Astrocyte (in vitro differentiated cells and primary cell): ENCODE measurements at regions not wholly inside any gene's neighbourhood (a gene's known extent, or its start where the extent isn't known, plus 50 kb on each side); places are given as distances from the start of the nearest gene placed in this dataset.

Source experiments
- DNase-seq: peaks from one replicate; pipeline ENCODE4 v3.0.0-alpha.2; 2010; ENCODE audit warnings: low read depth
- FAIRE-seq: peaks from 2 replicates; lab custom pipeline; 2011; peaks lifted over from hg19 to GRCh38; lab: Jason Lieb, UNC
- H2AFZ ChIP-seq: 2 replicates; pipeline ENCODE4 v1.6.0; 2012; ENCODE audit warnings: low read depth, low read length, inconsistent platforms
- H3K27ac ChIP-seq: 2 replicates; pipeline ENCODE4 v1.5.1; 2011; ENCODE audit warnings: low read depth, low read length, inconsistent platforms
- H3K27me3 ChIP-seq: 2 replicates; pipeline ENCODE4 v1.6.0; 2011; ENCODE audit warnings: low read length, inconsistent platforms; ENCODE audit not compliant: insufficient read depth
- H3K36me3 ChIP-seq: 2 replicates; pipeline ENCODE4 v1.5.1; 2011; ENCODE audit warnings: low read length, inconsistent platforms; ENCODE audit not compliant: insufficient read depth
- H3K4me1 ChIP-seq: 2 replicates; pipeline ENCODE4 v1.5.1; 2011; ENCODE audit warnings: low read length, inconsistent platforms; ENCODE audit not compliant: insufficient read depth
- H3K4me2 ChIP-seq: 2 replicates; pipeline ENCODE4 v1.6.0; 2012; ENCODE audit warnings: low read length, inconsistent platforms
- H3K4me3 ChIP-seq: 2 replicates; pipeline ENCODE4 v1.5.1; 2011; ENCODE audit warnings: low read depth, mild to moderate bottlenecking, low read length, inconsistent platforms; ENCODE audit not compliant: insufficient read depth
- H3K79me2 ChIP-seq: 2 replicates; pipeline ENCODE4 v1.6.0; 2012; ENCODE audit warnings: mild to moderate bottlenecking, low read length, inconsistent platforms; ENCODE audit not compliant: insufficient read depth
- H3K9ac ChIP-seq: 2 replicates; pipeline ENCODE4 v1.6.0; 2012; ENCODE audit warnings: mild to moderate bottlenecking, low read length, inconsistent platforms
- H3K9me3 ChIP-seq: 2 replicates; pipeline ENCODE4 v1.5.1; 2012; ENCODE audit warnings: low read depth, mild to moderate bottlenecking, low read length, inconsistent platforms; ENCODE audit not compliant: insufficient read depth
- H4K20me1 ChIP-seq: 2 replicates; pipeline ENCODE4 v1.6.0; 2012; ENCODE audit warnings: low read length, inconsistent platforms; ENCODE audit not compliant: insufficient read depth
- H3K27ac Mint-ChIP-seq: one replicate; pipeline ENCODE4 v1.8.0; 2021; ENCODE audit warnings: mild to moderate bottlenecking, mixed read lengths; ENCODE audit not compliant: unreplicated experiment
- H3K27me3 Mint-ChIP-seq: one replicate; pipeline ENCODE4 v1.8.0; 2021; ENCODE audit warnings: low read depth, mixed read lengths; ENCODE audit not compliant: unreplicated experiment
- H3K36me3 Mint-ChIP-seq: one replicate; pipeline ENCODE4 v1.8.0; 2021; ENCODE audit warnings: low read depth, mixed read lengths; ENCODE audit not compliant: unreplicated experiment
- H3K4me1 Mint-ChIP-seq: one replicate; pipeline ENCODE4 v1.8.0; 2021; ENCODE audit warnings: low read depth, mixed read lengths; ENCODE audit not compliant: unreplicated experiment
- H3K4me3 Mint-ChIP-seq: one replicate; pipeline ENCODE4 v1.8.0; 2021; ENCODE audit warnings: mild to moderate bottlenecking, moderate library complexity, mixed read lengths; ENCODE audit not compliant: unreplicated experiment
- H3K9me3 Mint-ChIP-seq: one replicate; pipeline ENCODE4 v1.8.0; 2021; ENCODE audit warnings: mild to moderate bottlenecking, mixed read lengths; ENCODE audit not compliant: unreplicated experiment
- CTCF ChIP-seq: IDR thresholded peaks from 2 replicates; pipeline ENCODE4 v1.5.1; 2011; ENCODE audit warnings: low read depth, mild to moderate bottlenecking, inconsistent platforms, low read length, moderate library complexity; ENCODE audit not compliant: insufficient read depth
- EZH2 ChIP-seq: IDR thresholded peaks from 2 replicates; pipeline ENCODE4 v1.6.1; 2012; ENCODE audit warnings: mild to moderate bottlenecking, low read length, inconsistent platforms; ENCODE audit not compliant: insufficient read depth

- H3K27ac Mint-ChIP-seq, result no peak overlapping the region
- peaks cover 2% of the 10 kb centered on the region for H3K27me3 Mint-ChIP-seq
- Histone ChIP-seq H3K4me2 (no peak overlapping the region), H3K9ac (no peak overlapping the region), H2AFZ (no peak overlapping the region), H3K4me3 (no peak overlapping the region), H3K4me1 (no peaks in the 10 kb centered on the region), H3K27ac (no peak overlapping the region), H3K36me3 (no peaks in the 10 kb centered on the region), H4K20me1 (no peaks in the 10 kb centered on the region), H3K9me3 (peaks cover 6% of the 10 kb centered on the region), H3K79me2 (no peaks in the 10 kb centered on the region), H3K27me3 (no peaks in the 10 kb centered on the region)
- no peak overlapping the region for H3K4me3 Mint-ChIP-seq
- TF ChIP-seq EZH2 (no peak), CTCF (no peak)
- peaks cover 7% of the 10 kb centered on the region for H3K4me1 Mint-ChIP-seq
- peaks cover 2% of the 10 kb centered on the region for H3K9me3 Mint-ChIP-seq
- H3K36me3 Mint-ChIP-seq, result no peaks in the 10 kb centered on the region
- FAIRE-seq, result no peak
- DNase-seq, result no peak
Observed at GRCh38 chr5:12322042-12322441, 417.8 kb upstream of the CTNND2 start.

DNA sequence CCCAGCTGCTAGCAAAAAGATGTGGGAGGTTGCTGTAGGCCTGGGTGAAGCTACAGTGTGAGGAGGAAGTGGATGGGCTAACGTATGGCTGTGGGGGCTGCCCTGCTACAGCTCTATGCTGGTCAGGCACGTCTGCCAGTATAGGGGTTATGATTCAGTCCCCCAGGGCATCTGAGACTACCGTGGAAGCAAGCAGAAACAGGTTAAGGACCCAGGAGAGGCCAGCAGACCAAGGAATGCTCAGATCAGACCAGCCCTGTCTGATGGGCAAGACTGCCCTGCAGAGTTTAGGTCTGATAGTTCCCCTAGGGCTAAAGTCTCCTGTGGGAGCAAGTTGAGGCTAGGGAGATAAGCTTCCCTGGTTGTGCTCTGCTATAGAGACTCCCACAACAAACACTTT is 416.1 kb upstream of the CTNND2 start:
- H3K36me3 ChIP-seq, result no peaks in the 10 kb centered on the region
- no peak overlapping the region for H3K4me2 ChIP-seq
- peaks cover 6% of the 10 kb centered on the region for H3K9me3 ChIP-seq
- Mint-ChIP-seq H3K36me3 (no peaks in the 10 kb centered on the region), H3K27me3 (peaks cover 2% of the 10 kb centered on the region), H3K27ac (no peak overlapping the region), H3K9me3 (peaks cover 2% of the 10 kb centered on the region), H3K4me3 (no peak overlapping the region), H3K4me1 (peaks cover 7% of the 10 kb centered on the region)
- no peaks in the 10 kb centered on the region for H4K20me1 ChIP-seq
- DNase-seq (no peak), FAIRE-seq (no peak)
- H2AFZ ChIP-seq, result no peak overlapping the region
- no peaks in the 10 kb centered on the region for H3K4me1 ChIP-seq
- no peak overlapping the region for H3K9ac ChIP-seq
- H3K4me3 ChIP-seq, result no peak overlapping the region
- H3K79me2 ChIP-seq, result no peaks in the 10 kb centered on the region
- TF ChIP-seq CTCF (no peak), EZH2 (no peak)
- H3K27me3 ChIP-seq, result no peaks in the 10 kb centered on the region
- no peak overlapping the region for H3K27ac ChIP-seq

DNA sequence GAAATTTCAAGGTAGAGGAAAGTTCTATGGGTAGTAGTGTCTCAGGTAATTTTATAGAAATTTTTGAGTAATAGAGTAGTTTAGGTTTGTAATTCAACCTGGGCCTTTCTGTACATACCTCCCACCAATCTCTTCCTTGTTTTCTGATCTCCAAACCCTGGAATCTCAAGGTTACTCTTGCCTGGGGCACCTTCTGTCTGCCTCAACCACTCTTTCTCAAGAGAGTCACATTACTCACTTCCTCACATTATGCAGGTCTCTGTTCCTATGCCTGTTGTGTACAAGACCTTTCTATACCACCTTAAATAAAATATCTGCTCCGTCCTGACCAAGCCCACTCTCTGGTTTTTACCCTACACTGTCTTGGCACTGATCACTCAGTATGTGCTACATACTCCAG is 412.6 kb upstream of the CTNND2 start:
- no peaks in the 10 kb centered on the region for H3K4me1 ChIP-seq
- no peak overlapping the region for H3K27ac Mint-ChIP-seq
- H4K20me1 ChIP-seq, result no peaks in the 10 kb centered on the region
- H3K27me3 Mint-ChIP-seq, result no peaks in the 10 kb centered on the region
- no peak overlapping the region for H3K27ac ChIP-seq
- H3K4me2 ChIP-seq, result no peak overlapping the region
- TF ChIP-seq EZH2 (no peak), CTCF (no peak)
- no peak for FAIRE-seq
- no peak for DNase-seq
- no peaks in the 10 kb centered on the region for H3K36me3 Mint-ChIP-seq
- H3K4me3 ChIP-seq, result no peak overlapping the region
- H3K27me3 ChIP-seq, result no peaks in the 10 kb centered on the region
- no peak overlapping the region for H2AFZ ChIP-seq
- H3K4me1 Mint-ChIP-seq, result peaks cover 3% of the 10 kb centered on the region
- no peaks in the 10 kb centered on the region for H3K36me3 ChIP-seq
- H3K9ac ChIP-seq, result no peak overlapping the region
- peaks cover 2% of the 10 kb centered on the region for H3K9me3 Mint-ChIP-seq
- no peaks in the 10 kb centered on the region for H3K79me2 ChIP-seq
- H3K9me3 ChIP-seq, result peaks cover 6% of the 10 kb centered on the region
- no peak overlapping the region for H3K4me3 Mint-ChIP-seq
